HG03354 (cell line): ENCODE measurements at regions not wholly inside any gene's neighbourhood (a gene's known extent, or its start where the extent isn't known, plus 50 kb on each side); places are given as distances from the start of the nearest gene placed in this dataset.
A peak's percentile ranks its signal among the peaks of the same experiment; 100 is the strongest.

ENCODE experiments used
- ATAC-seq: cut with Tn5 transposase; IDR thresholded peaks from one replicate; pipeline ENCODE4 v1.9.1; 2021; ENCODE audit warnings: mild to moderate bottlenecking; ENCODE audit not compliant: unreplicated experiment, poor library complexity, severe bottlenecking

DNA sequence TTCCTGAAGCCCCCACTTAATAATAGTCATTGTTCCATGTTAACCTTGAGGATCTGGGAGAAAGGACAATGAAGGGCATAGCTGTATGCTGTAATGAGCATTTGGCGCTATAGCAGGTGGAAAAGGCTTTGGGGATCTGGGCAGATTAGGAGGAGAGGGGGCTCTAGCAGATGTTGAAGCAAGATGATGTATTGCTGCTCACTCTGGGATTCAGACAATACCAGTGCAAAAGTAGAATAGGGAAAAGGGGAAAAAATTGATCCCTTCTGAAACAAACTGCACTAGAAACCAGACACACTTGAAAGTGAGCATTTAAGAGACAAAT lies 575.3 kb upstream of the MEF2C start:
- ATAC-seq: no peak

GRCh38 chr5:89457411-89458331 lies 574.7 kb upstream of the MEF2C start:
- ATAC-seq: no peak

GRCh38 chr5:89452081-89452480 lies 569.1 kb upstream of the MEF2C start:
- ATAC-seq: no peak

- ATAC-seq: no peak
Observed at GRCh38 chr5:89451263-89451662, 568.3 kb upstream of the MEF2C start.

GRCh38 chr5:89450149-89450538 lies 567.2 kb upstream of the MEF2C start:
- no peak for ATAC-seq

- no peak for ATAC-seq
Observed at GRCh38 chr5:89449392-89450148, 566.6 kb upstream of the MEF2C start.

DNA sequence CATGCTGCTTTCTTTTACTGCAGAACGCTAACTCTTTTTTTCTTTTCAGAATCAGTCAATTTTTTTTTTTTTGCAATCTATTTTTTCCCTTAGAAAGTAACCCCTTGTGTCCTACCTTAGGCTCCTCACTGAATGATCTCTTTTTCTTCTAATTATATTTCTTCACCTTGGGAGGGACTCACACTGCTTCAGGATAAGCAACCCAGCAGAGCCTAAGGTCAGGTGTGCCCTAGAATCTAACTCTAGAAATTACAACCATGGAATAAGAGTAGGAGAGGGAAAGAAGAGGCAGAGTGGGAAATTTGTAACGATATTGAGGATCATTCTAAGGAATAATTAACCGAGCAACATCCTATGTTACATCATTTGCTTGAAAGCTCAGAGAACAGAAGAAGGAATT lies 564.0 kb upstream of the MEF2C start:
- ATAC-seq: no peak

- peak; percentile 55 for ATAC-seq
Observed at GRCh38 chr5:89445106-89445745, 562.2 kb upstream of the MEF2C start.

GRCh38 chr5:89444088-89444487 lies 561.1 kb upstream of the MEF2C start:
- no peak for ATAC-seq

DNA sequence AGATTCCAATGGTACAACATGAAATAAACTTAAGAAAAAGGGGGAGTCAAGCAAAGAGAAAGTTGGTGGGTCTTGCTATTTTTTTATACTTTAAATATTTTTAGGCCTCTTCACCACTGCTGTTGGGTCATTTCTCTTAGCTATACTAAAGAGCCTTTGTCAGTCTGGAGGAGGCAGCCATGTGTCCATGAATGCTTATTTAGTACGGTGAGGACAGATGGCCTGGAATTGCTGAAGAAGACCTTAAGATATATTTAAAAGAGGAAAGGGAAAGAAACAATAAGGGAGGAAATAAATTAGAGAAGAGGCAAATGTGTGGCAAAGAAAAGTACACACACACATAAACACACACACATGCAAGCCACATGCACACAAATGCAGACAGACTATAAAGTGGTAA lies 560.5 kb upstream of the MEF2C start:
- no peak for ATAC-seq

- no peak for ATAC-seq
Observed at GRCh38 chr5:89441965-89442364, 559.0 kb upstream of the MEF2C start.

DNA sequence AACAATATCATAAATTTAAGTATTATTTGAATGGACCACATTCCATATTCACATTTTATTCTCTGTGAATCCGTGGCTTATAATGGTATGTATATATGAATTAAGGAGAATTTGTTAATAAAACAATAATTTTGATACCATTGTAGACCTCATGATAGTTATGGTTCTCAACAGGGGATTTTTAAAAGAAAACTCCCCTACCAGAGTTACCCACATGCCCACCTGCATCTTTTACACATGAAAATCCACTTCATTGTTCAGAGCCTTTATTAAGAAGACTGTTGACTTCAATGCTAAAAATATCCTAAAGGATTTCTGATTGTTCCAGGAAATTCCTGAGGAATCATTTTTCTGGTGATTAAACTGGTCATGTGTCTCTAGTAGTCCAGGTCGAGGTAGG lies 557.7 kb upstream of the MEF2C start:
- ATAC-seq: no peak

DNA sequence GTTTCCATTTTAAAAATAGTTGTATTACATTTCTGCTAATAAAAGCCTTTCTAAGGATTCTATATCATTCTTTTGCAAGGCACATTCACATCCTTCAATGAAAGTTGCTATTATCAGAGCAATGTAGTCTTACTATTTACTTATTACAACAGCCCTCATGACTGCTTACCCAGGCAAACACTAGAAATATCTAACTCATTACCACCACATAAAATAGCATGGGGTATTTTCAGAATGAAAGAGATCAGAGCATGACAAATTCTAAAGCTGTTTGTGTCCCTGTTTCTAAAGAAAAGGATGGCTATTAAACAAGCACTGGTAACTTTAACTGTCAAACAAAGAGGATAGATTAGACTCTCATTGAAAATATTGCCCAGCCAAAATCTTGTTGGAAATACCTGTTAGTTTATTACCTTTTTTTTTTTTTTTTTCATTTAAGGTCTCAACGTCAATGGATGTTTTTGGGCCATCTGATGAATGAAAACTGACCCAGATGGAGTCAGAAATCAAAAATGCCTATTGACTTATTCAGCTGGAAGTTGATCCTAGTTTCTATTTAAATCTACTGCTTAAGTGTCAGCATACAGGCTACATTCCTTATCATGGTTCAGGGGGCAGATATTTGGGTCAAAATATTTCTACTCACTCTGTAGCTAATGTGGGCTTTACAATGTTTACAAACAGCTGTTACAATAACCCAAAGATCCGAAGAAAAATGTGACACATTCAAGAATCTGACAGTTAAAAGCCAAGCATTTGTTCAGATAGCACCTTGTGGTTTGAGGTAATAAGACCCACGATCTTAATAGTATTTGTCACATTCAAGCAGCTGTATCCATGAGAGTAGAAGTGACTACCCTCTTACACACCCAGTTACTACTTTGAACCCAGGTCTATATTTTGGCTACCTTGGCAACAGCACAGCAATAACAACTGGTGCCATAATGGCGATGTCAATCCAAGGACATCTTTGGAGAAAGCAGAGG lies 554.8 kb upstream of the MEF2C start:
- peak; percentile 37 for ATAC-seq

DNA sequence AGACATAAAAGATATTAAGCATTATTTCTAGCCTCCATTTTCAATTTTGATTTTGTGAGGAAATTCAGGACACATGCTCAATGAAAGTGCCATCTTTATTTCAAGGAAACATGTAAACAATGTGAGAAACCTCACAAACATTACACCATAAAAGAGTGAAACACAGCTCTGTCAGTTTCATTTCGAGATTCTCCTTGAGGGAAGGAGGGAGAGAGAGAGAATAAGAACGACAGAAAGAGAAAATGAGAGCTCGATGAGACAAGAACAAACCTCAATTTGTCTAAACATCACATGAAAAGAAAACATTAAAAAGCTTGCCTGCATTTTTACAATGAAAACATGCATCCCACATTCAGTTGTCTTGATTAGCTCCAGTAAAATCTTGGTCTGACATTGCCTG lies 553.5 kb upstream of the MEF2C start:
- ATAC-seq: no peak

DNA sequence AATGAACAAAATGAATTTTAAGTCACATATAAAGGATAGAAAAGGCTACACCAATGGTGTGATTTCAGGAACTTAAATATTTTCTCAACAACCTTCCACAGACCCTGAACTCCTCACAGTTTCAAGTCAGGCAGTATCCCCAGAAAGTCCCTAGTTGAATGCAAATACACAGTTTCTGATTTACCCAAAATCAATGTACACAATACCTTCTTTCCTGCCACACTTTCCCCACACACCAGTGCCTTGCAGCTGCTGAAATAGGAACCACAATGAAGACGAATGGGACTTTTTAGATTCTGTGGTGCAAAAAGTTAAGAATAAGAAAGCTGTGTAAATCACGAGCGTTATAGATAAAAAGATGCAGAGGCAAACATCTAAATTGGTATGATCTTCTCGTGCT lies 552.4 kb upstream of the MEF2C start:
- ATAC-seq: peak; percentile 81

DNA sequence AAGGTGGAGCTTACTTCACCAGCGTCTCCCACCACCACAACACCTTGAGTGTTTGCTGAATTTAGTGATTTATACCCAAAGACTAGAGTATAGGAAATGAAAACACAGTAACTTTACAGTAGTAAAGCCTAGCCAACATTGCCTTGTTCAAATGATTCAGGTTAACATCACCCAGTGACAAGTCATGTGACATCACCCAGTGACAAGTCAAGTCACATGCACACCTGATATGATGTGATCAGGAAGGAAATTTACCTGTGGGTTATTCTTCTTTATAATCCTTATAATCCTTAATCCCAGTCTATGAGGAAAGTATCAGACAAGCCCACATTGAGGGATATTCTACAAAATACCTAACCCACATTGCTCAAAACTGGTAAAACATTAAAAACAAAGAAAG lies 545.6 kb upstream of the MEF2C start:
- ATAC-seq: no peak

- ATAC-seq: no peak
Observed at GRCh38 chr5:89425062-89425461, 542.1 kb upstream of the MEF2C start.

- ATAC-seq: peak; percentile 84
Observed at GRCh38 chr5:89421035-89421434, 538.1 kb upstream of the MEF2C start.

DNA sequence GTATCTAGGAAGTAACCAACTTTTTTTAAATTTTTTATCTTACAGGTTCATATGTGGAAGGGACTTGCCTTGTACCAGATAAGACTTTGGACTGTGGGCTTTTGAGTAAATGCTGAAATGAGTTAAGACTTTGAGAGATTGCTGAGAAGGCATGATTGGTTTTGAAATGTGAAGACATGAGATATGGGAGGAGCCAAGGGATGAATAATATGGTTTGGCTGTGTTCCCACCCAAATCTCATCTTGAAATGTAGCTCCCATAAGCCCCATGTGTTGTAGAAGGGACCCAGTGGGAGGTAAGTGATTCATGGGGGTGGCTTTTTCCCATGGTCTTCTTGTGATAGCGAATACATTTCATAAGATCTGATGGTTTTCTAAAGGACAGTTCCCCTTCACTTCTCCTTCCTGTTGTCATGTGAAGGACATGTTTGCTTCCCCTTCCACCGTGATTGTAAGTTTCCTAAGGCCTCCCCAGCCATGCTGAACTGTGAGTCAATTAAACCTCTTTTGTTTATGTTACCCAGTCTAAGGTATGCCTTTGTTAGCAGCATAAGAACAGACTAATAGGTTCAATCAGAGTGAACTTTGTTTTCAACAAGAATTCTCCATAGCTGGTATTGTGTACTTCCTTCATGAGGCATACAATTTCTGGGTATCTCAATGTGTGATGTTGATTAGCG lies 535.6 kb upstream of the MEF2C start:
- ATAC-seq: no peak
